K562 (cell line): ENCODE measurements at regions not wholly inside any gene's neighbourhood (a gene's known extent, or its start where the extent isn't known, plus 50 kb on each side); places are given as distances from the start of the nearest gene placed in this dataset.

Experiments
- ATAC-seq: fragments of 200-7000 bp; cut with Tn5 transposase; 3 replicates; pipeline ENCODE4 v1.9.1; 2020; ENCODE audit warnings: moderate library complexity
- BruUV-seq: library from RNA; stranded (reverse); fragments of 400-500 nt; replicated peaks from 2 replicates; lab custom pipeline; 2021; lab: Mats Ljungman, UMichigan
- CTCF ChIA-PET: fragments of 300-600 bp; formaldehyde crosslinking; extraction: SDS; loops from one replicate; lab custom pipeline; 2021; ENCODE audit warnings: low intra/inter-chr PET ratio; lab: Yijun Ruan, JAX
- POLR2A ChIA-PET: fragments of 300-600, 350-650 bp; sonication (Branson Sonifier 250); formaldehyde crosslinking; extraction: SDS; loops from one replicate; lab custom pipeline; 2021; ENCODE audit warnings: antibody characterized with exemption, inconsistent platforms; lab: Yijun Ruan, JAX
- DNase-seq, 4 experiments: peaks; one replicate each; pipeline versions ENCODE4 v3.0.0 to v3.0.0-alpha.2; 2011 to 2018; ENCODE audit warnings: low spot score in 3 of 4, mixed read lengths in 3 of 4; ENCODE audit errors: extremely low read depth in 1 of 4
- FAIRE-seq: peaks from 2 replicates; lab custom pipeline; 2011; peaks lifted over from hg19 to GRCh38; lab: Jason Lieb, UNC
- H2AFZ ChIP-seq: 2 replicates; pipeline ENCODE4 v1.6.0; 2011; ENCODE audit warnings: low read depth, low read length, control low read depth, inconsistent platforms
- H3K27ac ChIP-seq: fragments of 200-600 bp; 3 replicates; pipeline ENCODE4 v1.8.0; 2011; ENCODE audit warnings: low read depth, mild to moderate bottlenecking, control low read depth, inconsistent platforms, low read length, moderate library complexity, mixed read lengths; ENCODE audit errors: extremely low read depth
- H3K27me3 ChIP-seq, 2 experiments: fragments of 300-600 bp in 1 of 2; 2 replicates in 1 of 2; 3 replicates in 1 of 2; pipeline versions ENCODE4 v1.6.0 to v1.8.0; 2011; ENCODE audit warnings: inconsistent platforms in 2 of 2, low read length in 2 of 2, mild to moderate bottlenecking in 1 of 2, mixed read lengths in 1 of 2, moderate library complexity in 1 of 2; ENCODE audit not compliant: control insufficient read depth in 2 of 2, insufficient read depth in 2 of 2
- H3K36me3 ChIP-seq: fragments of 300-600 bp; 3 replicates; pipeline ENCODE4 v1.8.0; 2011; ENCODE audit warnings: mild to moderate bottlenecking, low read length, inconsistent platforms; ENCODE audit not compliant: control insufficient read depth, insufficient read depth
- H3K4me1 ChIP-seq, 2 experiments: fragments of 200-600 bp in 1 of 2; replicated peaks in 1 of 2; 2 replicates in 1 of 2; 3 replicates in 1 of 2; pipeline versions ENCODE4 v1.5.1 to v1.8.0; 2011; ENCODE audit warnings: inconsistent platforms in 2 of 2, low read length in 2 of 2, mild to moderate bottlenecking in 1 of 2, mixed read lengths in 1 of 2, moderate library complexity in 1 of 2; ENCODE audit not compliant: control insufficient read depth in 2 of 2, insufficient read depth in 2 of 2
- H3K4me2 ChIP-seq: 2 replicates; pipeline ENCODE4 v1.6.1; 2011; ENCODE audit warnings: low read length, control low read depth, inconsistent platforms, mixed read lengths; ENCODE audit not compliant: insufficient read depth
- H3K4me3 ChIP-seq: fragments of 200-600 bp; sonication (generic), shearing (Covaris generic); 2 replicates; pipeline ENCODE4 v1.5.1; 2016; ENCODE audit warnings: control low read depth, inconsistent platforms
- H3K79me2 ChIP-seq: fragments of 200-600 bp; 3 replicates; pipeline ENCODE4 v1.8.0; 2011; ENCODE audit warnings: low read length, inconsistent platforms; ENCODE audit not compliant: control insufficient read depth, insufficient read depth
- H3K9ac ChIP-seq, 2 experiments: 2 replicates each; pipeline versions ENCODE4 v1.6.0 to v1.6.1; 2011; ENCODE audit warnings: low read depth in 2 of 2, low read length in 2 of 2, control low read depth in 1 of 2, inconsistent platforms in 1 of 2, mild to moderate bottlenecking in 1 of 2, mixed read lengths in 1 of 2; ENCODE audit not compliant: insufficient read depth in 1 of 2
- H3K9me1 ChIP-seq: one replicate; pipeline ENCODE4 v1.6.0; 2011; ENCODE audit warnings: inconsistent platforms, mild to moderate bottlenecking, low read length, moderate library complexity; ENCODE audit not compliant: control insufficient read depth, insufficient read depth
- H3K9me3 ChIP-seq: replicated peaks from 2 replicates; pipeline ENCODE4 v1.5.1; 2011; ENCODE audit warnings: low read depth, low read length, inconsistent platforms; ENCODE audit not compliant: control insufficient read depth, insufficient read depth
- H4K20me1 ChIP-seq: replicated peaks from 2 replicates; pipeline ENCODE4 v1.6.1; 2011; ENCODE audit warnings: low read length, inconsistent platforms, mixed read lengths; ENCODE audit not compliant: control insufficient read depth, insufficient read depth
- CBFA2T3 ChIP-seq: fragments of 450-650 bp; IDR thresholded peaks from 2 replicates; pipeline ENCODE4 v1.6.1; 2017
- CTBP1 ChIP-seq: fragments of 450-650 bp; IDR thresholded peaks from 2 replicates; pipeline ENCODE4 v1.6.1; 2016; ENCODE audit warnings: borderline replicate concordance
- EGR1 ChIP-seq: fragments of 450-650 bp; conservative IDR thresholded peaks from 2 replicates; pipeline ENCODE4 v1.6.1; 2017; ENCODE audit warnings: mild to moderate bottlenecking
- ESRRB ChIP-seq: fragments of 250-450 bp; sonication (Bioruptor Pico); IDR thresholded peaks from 2 replicates; pipeline ENCODE4 v1.5.0; 2020; ENCODE audit warnings: mild to moderate bottlenecking, moderate library complexity, borderline replicate concordance
- KLF10 ChIP-seq: fragments of 250-450 bp; sonication (Bioruptor Pico); IDR thresholded peaks from 2 replicates; pipeline ENCODE4 v1.6.1; 2021; ENCODE audit warnings: matching md5 sums
- MAFK ChIP-seq: IDR thresholded peaks from 2 replicates; pipeline ENCODE4 v1.6.1; 2011; ENCODE audit warnings: low read length, improper control_type of control experiment
- MYBL2 ChIP-seq, 2 experiments: fragments of 450-650 bp in 1 of 2; sonication (generic) in 1 of 2; formaldehyde crosslinking in 1 of 2; IDR thresholded peaks; 2 replicates each; pipeline versions ENCODE4 v1.6.1 to v1.8.1; 2017 to 2022; ENCODE audit warnings: borderline replicate concordance in 1 of 2, inconsistent platforms in 1 of 2, low read depth in 1 of 2, mild to moderate bottlenecking in 1 of 2, missing genetic modification reagents in 1 of 2, moderate library complexity in 1 of 2
- TBL1XR1 ChIP-seq, 2 experiments: IDR thresholded peaks; 2 replicates each; pipeline ENCODE4 v1.6.1; 2012; ENCODE audit warnings: improper control_type of control experiment in 2 of 2, low read length in 2 of 2, mild to moderate bottlenecking in 1 of 2
- ZEB2 ChIP-seq: fragments of 450-650 bp; IDR thresholded peaks from 2 replicates; pipeline ENCODE4 v1.6.1; 2016
- ZFP1 ChIP-seq: fragments of 450-650 bp; formaldehyde crosslinking; IDR thresholded peaks from 2 replicates; pipeline ENCODE4 v1.4.0; 2020; ENCODE audit warnings: mild to moderate bottlenecking, mixed read lengths
- ZKSCAN1 ChIP-seq: fragments of 150-350 bp; IDR thresholded peaks from 2 replicates; pipeline ENCODE4 v1.6.1; 2016; ENCODE audit warnings: low read depth, low read length
- ZNF224 ChIP-seq: sonication (generic); formaldehyde crosslinking; IDR thresholded peaks from 2 replicates; pipeline ENCODE4 v1.8.0; 2022; ENCODE audit warnings: mild to moderate bottlenecking, missing genetic modification reagents
- WGBS: fragments of 100-300 bp; shearing (Covaris generic); methylation state at CpG from one replicate; pipeline ENCODE4 v1.1.6; 2016; ENCODE audit warnings: low coverage, mixed read lengths; ENCODE audit not compliant: insufficient coverage; ENCODE audit errors: missing lambda C conversion rate; 5-methylcytosine and 5-hydroxymethylcytosine counted together
- in situ Hi-C: fragments of 300-500 bp; cut with MboI; formaldehyde crosslinking; loops from 4 replicates; pipeline ENCODE4 v1.15.0; 2018; ENCODE audit warnings: inconsistent platforms, mixed read lengths
- intact Hi-C: fragments of 100-400 bp; cut with micrococcal nuclease; formaldehyde crosslinking; loops from 2 replicates; pipeline ENCODE4 v1.14.2; 2022
- TF ChIP-seq, protein P1 (sequence below), 2 experiments: fragments of 250-450 bp in 1 of 2; fragments of 450-650 bp in 1 of 2; sonication (Bioruptor Pico) in 1 of 2; IDR thresholded peaks; 2 replicates each; pipeline versions ENCODE4 v1.6.1 to v1.8.0; 2016 to 2021; ENCODE audit warnings: mild to moderate bottlenecking in 2 of 2, moderate library complexity in 2 of 2, missing compliant biosample characterization in 1 of 2, missing genetic modification characterization in 1 of 2
- TF ChIP-seq, protein P2 (sequence below): fragments of 250-450 bp; sonication (Bioruptor Pico); IDR thresholded peaks from 2 replicates; pipeline ENCODE4 v1.8.0; 2022; ENCODE audit warnings: moderate library complexity, mild to moderate bottlenecking, inconsistent platforms
- TF ChIP-seq, protein P3 (sequence below): fragments of 450-650 bp; IDR thresholded peaks from one replicate; pipeline ENCODE4 v1.6.1; 2018; ENCODE audit warnings: mild to moderate bottlenecking, moderate library complexity; ENCODE audit not compliant: partially characterized antibody

DNA sequence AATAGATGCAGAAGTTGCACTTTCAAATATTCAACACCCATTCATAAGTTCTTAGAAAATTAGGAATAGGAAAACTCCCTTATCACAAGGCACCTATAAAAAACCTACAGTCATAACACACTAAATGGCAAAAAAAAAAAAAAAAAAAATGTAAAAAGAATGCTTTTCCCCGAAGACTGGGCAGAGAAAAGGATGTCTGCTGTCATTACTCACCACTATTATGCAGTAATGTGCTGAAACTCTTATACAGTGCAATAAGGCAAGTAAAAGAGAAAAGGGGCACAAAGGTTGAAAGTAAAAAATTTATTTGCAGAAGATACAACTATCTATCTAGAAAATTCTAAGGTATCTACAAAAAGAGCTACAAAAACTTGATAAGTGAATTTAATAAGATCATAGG, 607.8 kb upstream of the ARID1B start:
- POLR2A ChIA-PET: no interaction called here
- TF ChIP-seq CBFA2T3 (no peak), ZFP1 (CRISPR knock-in tag) (no peak)
- TF ChIP-seq, all 486 proteins: peak for 0
- no peak overlapping the region for H3K4me2 ChIP-seq
- no peaks in the 10 kb centered on the region for H3K9me1 ChIP-seq
- H3K9ac ChIP-seq: no peak overlapping the region
- H3K27me3 ChIP-seq: no peaks in the 10 kb centered on the region
- H3K4me1 ChIP-seq: no peaks in the 10 kb centered on the region
- in situ Hi-C loops: no loop called here
- no peak for FAIRE-seq
- H3K79me2 ChIP-seq: no peaks in the 10 kb centered on the region
- no peak overlapping the region for H3K27ac ChIP-seq
- DNase-seq: no peak
- BruUV-seq: no TSS peak
- CTCF ChIA-PET: no interaction called here
- no peaks in the 10 kb centered on the region for H3K36me3 ChIP-seq
- no peak overlapping the region for H2AFZ ChIP-seq
- H3K4me3 ChIP-seq: no peak overlapping the region
- no peaks in the 10 kb centered on the region for H4K20me1 ChIP-seq
- 0% methylated on average over 1 of the region's 1 CpG for WGBS
- intact Hi-C loops: no loop called here
- no peak for ATAC-seq
- H3K9me3 ChIP-seq: no peaks in the 10 kb centered on the region; the same call in 1 of the 2 replicates

DNA sequence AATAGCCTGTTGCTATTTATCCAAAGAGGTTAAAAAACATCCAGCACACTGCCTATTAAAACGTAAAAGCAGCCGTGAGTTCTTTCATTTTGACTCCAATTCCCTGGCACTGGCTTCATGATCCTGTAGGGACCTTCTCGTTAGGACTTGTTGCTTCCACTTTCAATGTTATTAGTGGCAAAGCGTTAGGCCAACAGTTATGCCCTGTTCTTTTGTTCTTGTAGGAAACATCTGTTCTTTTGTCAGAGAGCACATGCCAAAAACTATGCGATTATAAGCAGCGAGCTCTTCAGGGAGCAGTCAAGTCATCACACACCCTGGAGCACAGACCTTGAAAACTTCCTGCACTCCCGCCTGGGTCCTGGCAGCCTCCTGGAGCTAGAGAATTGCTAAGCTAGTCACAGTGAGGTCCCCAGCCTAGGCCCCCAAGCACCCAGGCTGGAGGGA, 609.5 kb upstream of the ARID1B start:
- no peak overlapping the region for H3K4me3 ChIP-seq
- WGBS: 2% methylated on average over 7 of the region's 7 CpGs
- no peak for FAIRE-seq
- H3K9me1 ChIP-seq: no peaks in the 10 kb centered on the region
- H3K79me2 ChIP-seq: no peaks in the 10 kb centered on the region
- in situ Hi-C loops (no loop called here), intact Hi-C loops (no loop called here)
- DNase-seq: no peak
- H3K4me1 ChIP-seq: no peaks in the 10 kb centered on the region
- no peak overlapping the region for H3K4me2 ChIP-seq
- no TSS peak for BruUV-seq
- H3K9me3 ChIP-seq: no peaks in the 10 kb centered on the region; the same call in 1 of the 2 replicates
- ChIA-PET POLR2A (no interaction called here), CTCF (no interaction called here)
- ATAC-seq: no peak
- no peaks in the 10 kb centered on the region for H3K36me3 ChIP-seq
- H2AFZ ChIP-seq: no peak overlapping the region
- no peak overlapping the region for H3K9ac ChIP-seq
- no peaks in the 10 kb centered on the region for H4K20me1 ChIP-seq
- H3K27ac ChIP-seq: no peak overlapping the region
- no peaks in the 10 kb centered on the region for H3K27me3 ChIP-seq
- no peak for TF ChIP-seq MYBL2 (IDR thresholded peaks at IDR 0.05; ENCODE audit: low read depth)
- TF ChIP-seq MYBL2 (CRISPR knock-in tag; IDR thresholded peaks at IDR 0.05; ENCODE audit: borderline replicate concordance): no peak
- TF ChIP-seq, protein P1, sequence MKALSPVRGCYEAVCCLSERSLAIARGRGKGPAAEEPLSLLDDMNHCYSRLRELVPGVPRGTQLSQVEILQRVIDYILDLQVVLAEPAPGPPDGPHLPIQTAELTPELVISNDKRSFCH (CRISPR knock-in tag; IDR thresholded peaks at IDR 0.05): no peak
- TF ChIP-seq, protein P1 (tag; IDR thresholded peaks at IDR 0.05): no peak
- TF ChIP-seq MAFK: no peak
- no peak for TF ChIP-seq ZNF224 (CRISPR knock-in tag)
- TF ChIP-seq, protein P2, sequence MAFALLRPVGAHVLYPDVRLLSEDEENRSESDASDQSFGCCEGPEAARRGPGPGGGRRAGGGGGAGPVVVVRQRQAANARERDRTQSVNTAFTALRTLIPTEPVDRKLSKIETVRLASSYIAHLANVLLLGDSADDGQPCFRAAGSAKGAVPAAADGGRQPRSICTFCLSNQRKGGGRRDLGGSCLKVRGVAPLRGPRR (CRISPR knock-in tag): no peak
- TF ChIP-seq ESRRB: no peak
- no peak for TF ChIP-seq KLF10
- TF ChIP-seq TBL1XR1 (IDR thresholded peaks at IDR 0.05; ENCODE audit: low read length in 2 of 2): no peak
- no peak for TF ChIP-seq ZEB2
- no peak for TF ChIP-seq EGR1
- TF ChIP-seq ZKSCAN1: no peak
- TF ChIP-seq, protein P3, sequence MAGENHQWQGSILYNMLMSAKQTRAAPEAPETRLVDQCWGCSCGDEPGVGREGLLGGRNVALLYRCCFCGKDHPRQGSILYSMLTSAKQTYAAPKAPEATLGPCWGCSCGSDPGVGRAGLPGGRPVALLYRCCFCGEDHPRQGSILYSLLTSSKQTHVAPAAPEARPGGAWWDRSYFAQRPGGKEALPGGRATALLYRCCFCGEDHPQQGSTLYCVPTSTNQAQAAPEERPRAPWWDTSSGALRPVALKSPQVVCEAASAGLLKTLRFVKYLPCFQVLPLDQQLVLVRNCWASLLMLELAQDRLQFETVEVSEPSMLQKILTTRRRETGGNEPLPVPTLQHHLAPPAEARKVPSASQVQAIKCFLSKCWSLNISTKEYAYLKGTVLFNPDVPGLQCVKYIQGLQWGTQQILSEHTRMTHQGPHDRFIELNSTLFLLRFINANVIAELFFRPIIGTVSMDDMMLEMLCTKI: no peak
- no peak for TF ChIP-seq CTBP1
